ENCODE measurements at regions not wholly inside any gene's neighbourhood (a gene's known extent, or its start where the extent isn't known, plus 50 kb on each side); places are given as distances from the start of the nearest gene placed in this dataset.
A peak's percentile ranks its signal among the peaks of the same experiment; 100 is the strongest.
"Not testable (repeated sequence)": the region's sequence is repeated elsewhere in the genome, so short reads cannot be mapped to it uniquely, and the experiment has no call there.

GRCh38 chrX:9390121-9390520, 74.7 kb upstream of the TBL1X start:
- no peak for DNase-seq

- no peak for DNase-seq
Measured at GRCh38 chrX:9390693-9391368, 74.0 kb upstream of the TBL1X start.

- no peak for DNase-seq
Measured at GRCh38 chrX:9392445-9392844, 72.4 kb upstream of the TBL1X start.

DNA sequence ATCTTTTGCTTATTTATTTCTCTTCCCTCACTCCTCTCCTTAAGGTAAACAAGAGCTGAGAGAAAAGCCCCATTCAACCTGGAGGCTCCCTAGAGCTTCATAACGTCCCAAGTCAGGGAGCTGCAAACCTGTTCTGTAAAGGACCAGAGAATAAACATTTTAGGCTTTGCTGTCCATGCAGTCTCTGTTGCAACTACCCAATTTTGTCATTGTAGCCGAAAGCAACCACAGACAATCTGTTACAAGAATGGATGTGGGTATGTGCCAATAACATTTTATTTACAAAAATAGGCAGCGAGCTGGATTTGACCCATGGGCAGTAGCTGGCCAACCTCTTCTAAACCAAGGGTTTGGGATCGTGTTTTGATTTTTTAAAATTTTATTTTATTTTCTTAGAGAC, 71.3 kb upstream of the TBL1X start:
- DNase-seq = no peak

DNA sequence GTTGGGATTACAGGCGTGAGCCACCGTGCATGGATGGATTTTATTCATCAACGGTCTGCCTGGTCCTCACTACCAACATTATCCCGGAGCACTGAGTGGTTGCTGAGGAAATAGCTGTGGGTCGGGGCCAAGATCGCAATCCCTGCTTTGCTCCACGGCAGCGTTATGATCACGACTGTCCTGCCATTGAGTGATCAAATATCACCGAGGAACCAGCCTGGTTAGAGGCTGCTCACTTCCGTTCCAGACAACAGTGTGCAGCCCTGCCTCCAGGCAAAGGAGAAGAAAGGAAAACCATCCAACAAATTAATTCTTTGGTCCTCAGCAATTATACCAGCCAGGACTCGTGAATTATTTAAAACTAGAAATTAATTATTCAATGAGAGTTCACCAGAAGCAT, 70.6 kb upstream of the TBL1X start:
- no peak for DNase-seq

- no peak for DNase-seq
Measured at GRCh38 chrX:9396930-9397329, 67.9 kb upstream of the TBL1X start.

DNA sequence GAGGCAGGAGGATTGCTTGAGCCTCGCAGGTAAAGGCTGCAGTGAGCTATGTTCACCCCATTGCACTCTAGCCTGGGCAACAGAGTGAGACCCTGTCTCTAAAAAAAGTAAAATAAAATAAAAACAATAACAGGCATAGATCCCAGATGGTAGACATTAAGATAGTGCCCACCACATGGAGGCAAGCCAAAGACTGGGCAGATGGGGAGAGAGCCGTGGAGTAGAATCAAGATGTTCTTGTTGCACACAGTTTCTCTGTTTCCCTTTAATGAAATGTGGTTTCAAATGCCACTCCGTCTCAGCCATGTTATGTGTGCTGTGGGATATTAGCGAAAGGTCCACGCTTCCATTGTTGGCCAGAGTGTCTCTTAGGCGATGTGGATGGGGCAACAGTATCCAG, 63.8 kb upstream of the TBL1X start:
- DNase-seq = no peak

DNA sequence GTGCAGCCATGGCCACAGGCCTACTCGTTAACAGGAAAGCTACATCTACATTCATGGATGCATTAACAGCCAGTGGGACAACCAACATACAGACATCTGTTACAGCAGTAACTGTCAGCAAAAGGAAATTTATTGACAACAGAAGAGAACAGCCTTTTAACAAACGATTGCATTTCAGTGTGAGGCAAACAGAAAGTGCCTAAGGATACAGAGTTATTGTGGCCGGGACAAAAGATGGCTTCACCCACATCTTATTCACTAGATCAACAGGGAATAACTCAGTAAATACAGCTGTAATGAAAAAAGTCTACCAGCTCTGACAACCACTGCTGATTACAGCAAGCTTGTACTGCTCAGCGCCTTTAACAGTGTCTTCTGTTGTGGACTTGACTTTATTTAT, 61.5 kb upstream of the TBL1X start:
- DNase-seq = peak in 1 of 2 experiments; percentile 28

- DNase-seq = not testable (repeated sequence)
Measured at GRCh38 chrX:9405635-9406034, 59.2 kb upstream of the TBL1X start.

GRCh38 chrX:9410889-9411288, 54.0 kb upstream of the TBL1X start:
- not testable (repeated sequence) for DNase-seq

DNA sequence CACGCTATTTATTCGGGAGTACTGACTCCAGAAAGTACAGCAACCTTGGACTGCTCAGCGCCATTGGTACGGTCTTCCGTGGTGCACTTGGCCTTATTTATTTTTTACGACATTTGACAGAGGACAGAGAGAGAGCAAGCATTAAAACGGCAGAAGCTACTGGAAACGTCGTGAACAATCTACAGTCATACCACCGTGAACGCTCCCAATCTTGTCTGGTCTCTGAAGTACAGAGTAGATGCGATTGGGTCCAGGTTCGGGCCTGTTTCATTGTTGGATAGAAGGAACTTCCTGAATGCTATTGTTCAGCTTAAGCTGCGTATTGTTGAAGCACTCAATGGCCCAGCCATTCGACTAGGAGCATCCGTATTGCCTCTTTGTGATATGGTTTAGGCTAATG, 53.2 kb upstream of the TBL1X start:
- DNase-seq = not testable (repeated sequence)

DNA sequence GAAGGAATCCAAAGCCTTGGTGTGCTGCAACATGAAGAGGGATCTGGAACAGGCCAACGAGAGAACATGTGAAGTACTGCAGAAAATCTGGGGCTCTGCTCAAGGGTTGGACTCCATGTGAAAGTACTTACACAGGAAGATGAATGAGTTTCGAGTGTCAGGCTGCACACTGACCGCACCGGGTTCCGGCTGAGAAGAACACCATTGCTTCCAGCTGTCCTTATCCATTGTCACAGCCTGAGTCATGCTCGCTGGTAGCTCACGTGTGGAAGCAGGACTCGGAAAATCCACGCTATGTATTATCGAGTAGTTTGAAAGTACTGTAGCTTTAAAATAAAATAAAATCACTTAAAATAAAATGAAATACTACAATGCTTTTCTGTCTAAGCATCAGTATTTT, 50.4 kb upstream of the TBL1X start:
- no peak for DNase-seq
